ENCODE measurements at regions not wholly inside any gene's neighbourhood (a gene's known extent, or its start where the extent isn't known, plus 50 kb on each side); places are given as distances from the start of the nearest gene placed in this dataset.

- H3K9me3 ChIP-seq (replicated peaks; ENCODE audit: control insufficient read depth, insufficient read depth, low read length) = no peaks in the 10 kb centered on the region
- no peaks in the 10 kb centered on the region for H3K9me1 ChIP-seq (replicated peaks; ENCODE audit: control insufficient read depth, extremely low read depth, insufficient read depth, low read length)
- no peak overlapping the region for H3K9ac ChIP-seq (replicated peaks; ENCODE audit: extremely low read depth, insufficient read depth, low read length)
- no TSS peak for BruUV-seq (replicated peaks)
- ChIA-PET CTCF (interaction anchor here (1.3 kb wide), 1 partner anchor 9 kb away, joined by 3 read pairs; no protein-coding TSS in a partner anchor), POLR2A (no interaction called here)
- dilution Hi-C loops (cut with MboI; ENCODE audit: extremely low pct_ligation_motif_present, low sequenced_read_pairs) (no loop called here), intact Hi-C loops (cut with micrococcal nuclease) (no loop called here)
- no peak overlapping the region for H3K27ac ChIP-seq (ENCODE audit: insufficient read depth, low read depth, low read length)
- DNase-seq (ENCODE audit: low read depth, low spot score) (no peak), FAIRE-seq (no peak)
- H3K36me3 ChIP-seq (ENCODE audit: control insufficient read depth in 2 of 2, extremely low read depth in 1 of 2, insufficient read depth in 2 of 2, low read length in 2 of 2) = no peaks in the 10 kb centered on the region
- H3K79me2 ChIP-seq (ENCODE audit: control insufficient read depth, insufficient read depth, low read length) = no peaks in the 10 kb centered on the region
- H4K20me1 ChIP-seq (replicated peaks; ENCODE audit: control insufficient read depth, extremely low read depth, insufficient read depth, low read length) = no peaks in the 10 kb centered on the region
- H3K27me3 ChIP-seq (ENCODE audit: control insufficient read depth in 2 of 2, insufficient read depth in 2 of 2, low read length in 2 of 2) = no peaks in the 10 kb centered on the region
- H3K4me1 ChIP-seq (ENCODE audit: control insufficient read depth, extremely low read depth, insufficient read depth, low read length) = no peaks in the 10 kb centered on the region
- H2AFZ ChIP-seq (ENCODE audit: low read depth, low read length) = no peak overlapping the region
- TF ChIP-seq MYC (IDR thresholded peaks at IDR 0.05; ENCODE audit: low read depth, low read length) (no peak), POLR2AphosphoS5 (IDR thresholded peaks at IDR 0.05; ENCODE audit: insufficient read depth, low read depth, low read length) (no peak), FOS (IDR thresholded peaks at IDR 0.05; ENCODE audit: borderline replicate concordance, insufficient read depth, low read length) (no peak), POLR2A (IDR thresholded peaks at IDR 0.05; ENCODE audit: low read depth, low read length) (no peak), MAX (IDR thresholded peaks at IDR 0.05; ENCODE audit: insufficient read depth, insufficient read length) (no peak), CTCF (IDR thresholded peaks at IDR 0.05; ENCODE audit: extremely low read depth in 1 of 2, insufficient read depth in 1 of 2, low read depth in 1 of 2, low read length in 2 of 2) (no peak), JUN (IDR thresholded peaks at IDR 0.05; ENCODE audit: borderline replicate concordance, insufficient read depth, insufficient read length, low read depth) (no peak), GATA2 (IDR thresholded peaks at IDR 0.05; ENCODE audit: insufficient read depth, insufficient read length, low read depth, low read length) (no peak), EZH2 (IDR thresholded peaks at IDR 0.05; ENCODE audit: borderline replicate concordance, low read depth, low read length, severe bottlenecking) (no peak)
- no peak overlapping the region for H3K4me3 ChIP-seq (replicated peaks in 1 of 3; ENCODE audit: insufficient read depth in 1 of 3, low read depth in 1 of 3, low read length in 3 of 3)
- no peak overlapping the region for H3K4me2 ChIP-seq (ENCODE audit: insufficient read depth, low read length)
These were observed 361.9 kb downstream of the HLX start for GRCh38 chr1:221241157-221241556.
